Endothelial cell (in vitro differentiated cells): ENCODE measurements at regions not wholly inside any gene's neighbourhood (a gene's known extent, or its start where the extent isn't known, plus 50 kb on each side); places are given as distances from the start of the nearest gene placed in this dataset.

Source experiments
- DNase-seq: peaks from one replicate; pipeline ENCODE4 v3.0.0; 2021; ENCODE audit warnings: low spot score
- H3K27ac Mint-ChIP-seq: one replicate; pipeline ENCODE4 v1.8.0; 2021; ENCODE audit warnings: mixed read lengths, inconsistent platforms; ENCODE audit not compliant: unreplicated experiment
- H3K27me3 Mint-ChIP-seq: one replicate; pipeline ENCODE4 v1.8.0; 2021; ENCODE audit warnings: mild to moderate bottlenecking, moderate library complexity, mixed read lengths, inconsistent platforms; ENCODE audit not compliant: unreplicated experiment
- H3K36me3 Mint-ChIP-seq: one replicate; pipeline ENCODE4 v1.8.0; 2021; ENCODE audit warnings: mild to moderate bottlenecking, low read depth, mixed read lengths, inconsistent platforms; ENCODE audit not compliant: unreplicated experiment
- H3K4me1 Mint-ChIP-seq: one replicate; pipeline ENCODE4 v1.8.0; 2021; ENCODE audit warnings: mild to moderate bottlenecking, mixed read lengths, inconsistent platforms; ENCODE audit not compliant: unreplicated experiment
- H3K4me3 Mint-ChIP-seq: one replicate; pipeline ENCODE4 v1.8.0; 2021; ENCODE audit warnings: mild to moderate bottlenecking, mixed read lengths, inconsistent platforms; ENCODE audit not compliant: unreplicated experiment
- H3K9me3 Mint-ChIP-seq: one replicate; pipeline ENCODE4 v1.8.0; 2021; ENCODE audit warnings: mixed read lengths, inconsistent platforms; ENCODE audit not compliant: unreplicated experiment
- TF ChIP-seq, protein P1 (sequence below): fragments of 200-600 bp; sonication (generic); IDR thresholded peaks from one replicate; pipeline ENCODE4 v1.5.0; 2021; ENCODE audit warnings: antibody characterized with exemption; ENCODE audit not compliant: unreplicated experiment

DNA sequence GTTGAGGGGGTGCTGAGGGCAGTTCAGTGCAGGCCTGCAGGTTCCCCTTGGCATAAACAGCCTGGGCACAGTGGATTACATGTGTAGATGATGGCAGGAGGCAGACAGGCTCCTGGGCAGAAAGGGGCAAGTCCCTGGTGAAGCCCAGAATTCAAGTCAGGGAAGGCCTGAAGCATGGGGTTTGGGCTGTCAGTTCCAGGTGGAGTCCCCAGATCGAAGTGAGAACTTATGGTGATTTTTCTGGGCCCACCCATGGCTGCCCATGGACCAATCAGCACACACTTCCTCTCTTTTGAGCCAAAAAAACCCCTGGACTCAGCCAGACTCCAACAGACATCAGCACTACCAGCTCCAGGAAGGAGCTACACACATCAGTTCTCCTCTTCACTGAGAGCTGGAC, 529.1 kb downstream of the PPARGC1A start:
- H3K36me3 Mint-ChIP-seq, result no peaks in the 10 kb centered on the region
- no peak overlapping the region for H3K4me3 Mint-ChIP-seq
- no peak for DNase-seq
- H3K9me3 Mint-ChIP-seq, result no peaks in the 10 kb centered on the region
- no peaks in the 10 kb centered on the region for H3K27me3 Mint-ChIP-seq
- H3K27ac Mint-ChIP-seq, result no peak overlapping the region
- H3K4me1 Mint-ChIP-seq, result no peaks in the 10 kb centered on the region
- TF ChIP-seq, protein P1, sequence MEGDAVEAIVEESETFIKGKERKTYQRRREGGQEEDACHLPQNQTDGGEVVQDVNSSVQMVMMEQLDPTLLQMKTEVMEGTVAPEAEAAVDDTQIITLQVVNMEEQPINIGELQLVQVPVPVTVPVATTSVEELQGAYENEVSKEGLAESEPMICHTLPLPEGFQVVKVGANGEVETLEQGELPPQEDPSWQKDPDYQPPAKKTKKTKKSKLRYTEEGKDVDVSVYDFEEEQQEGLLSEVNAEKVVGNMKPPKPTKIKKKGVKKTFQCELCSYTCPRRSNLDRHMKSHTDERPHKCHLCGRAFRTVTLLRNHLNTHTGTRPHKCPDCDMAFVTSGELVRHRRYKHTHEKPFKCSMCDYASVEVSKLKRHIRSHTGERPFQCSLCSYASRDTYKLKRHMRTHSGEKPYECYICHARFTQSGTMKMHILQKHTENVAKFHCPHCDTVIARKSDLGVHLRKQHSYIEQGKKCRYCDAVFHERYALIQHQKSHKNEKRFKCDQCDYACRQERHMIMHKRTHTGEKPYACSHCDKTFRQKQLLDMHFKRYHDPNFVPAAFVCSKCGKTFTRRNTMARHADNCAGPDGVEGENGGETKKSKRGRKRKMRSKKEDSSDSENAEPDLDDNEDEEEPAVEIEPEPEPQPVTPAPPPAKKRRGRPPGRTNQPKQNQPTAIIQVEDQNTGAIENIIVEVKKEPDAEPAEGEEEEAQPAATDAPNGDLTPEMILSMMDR, result no peak

DNA sequence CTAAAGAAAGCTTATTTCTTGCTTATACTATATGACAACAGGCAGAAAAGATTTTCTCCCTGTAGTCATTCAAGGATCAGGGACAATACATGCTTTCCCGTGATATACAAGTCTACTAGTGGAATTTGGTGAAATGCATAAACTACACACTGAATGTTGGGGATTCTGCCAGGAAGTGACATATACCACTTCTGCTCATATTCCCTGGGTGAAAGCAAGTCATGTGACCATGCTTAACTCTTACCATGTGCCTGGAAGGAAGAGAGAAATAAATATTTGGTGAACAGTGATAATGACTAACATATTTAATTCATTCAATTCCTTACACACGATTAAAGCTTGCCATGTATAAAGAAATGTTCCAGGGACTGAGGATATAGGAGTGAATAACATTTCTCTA, 534.6 kb downstream of the PPARGC1A start:
- Mint-ChIP-seq H3K36me3 (no peaks in the 10 kb centered on the region), H3K9me3 (no peaks in the 10 kb centered on the region), H3K4me1 (no peaks in the 10 kb centered on the region), H3K4me3 (no peak overlapping the region), H3K27ac (no peak overlapping the region), H3K27me3 (peaks cover 1% of the 10 kb centered on the region)
- TF ChIP-seq, protein P1, result no peak
- DNase-seq, result no peak

DNA sequence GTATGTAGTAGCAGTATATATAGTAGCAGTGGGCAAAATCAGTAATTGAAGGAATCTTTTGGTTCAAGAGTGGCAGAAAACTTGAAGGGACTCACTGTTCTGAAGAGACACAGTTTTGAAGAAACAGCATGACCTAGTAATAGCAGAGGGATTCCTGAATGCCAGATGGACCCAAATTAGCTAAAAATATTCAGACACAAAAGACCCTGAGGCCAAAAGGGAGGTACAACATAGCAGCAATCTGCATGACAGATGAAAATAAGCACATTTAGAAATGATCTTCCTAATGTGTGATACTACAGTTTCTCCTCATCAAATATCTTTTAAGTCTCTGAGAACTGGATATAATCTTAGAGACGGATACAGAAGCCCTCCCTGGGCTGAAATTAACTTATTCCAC, 536.6 kb downstream of the PPARGC1A start:
- H3K9me3 Mint-ChIP-seq, result no peaks in the 10 kb centered on the region
- H3K4me3 Mint-ChIP-seq, result no peak overlapping the region
- TF ChIP-seq, protein P1, result no peak
- H3K4me1 Mint-ChIP-seq, result no peaks in the 10 kb centered on the region
- no peak overlapping the region for H3K27ac Mint-ChIP-seq
- H3K36me3 Mint-ChIP-seq, result no peaks in the 10 kb centered on the region
- no peak for DNase-seq
- H3K27me3 Mint-ChIP-seq, result peaks cover 1% of the 10 kb centered on the region

DNA sequence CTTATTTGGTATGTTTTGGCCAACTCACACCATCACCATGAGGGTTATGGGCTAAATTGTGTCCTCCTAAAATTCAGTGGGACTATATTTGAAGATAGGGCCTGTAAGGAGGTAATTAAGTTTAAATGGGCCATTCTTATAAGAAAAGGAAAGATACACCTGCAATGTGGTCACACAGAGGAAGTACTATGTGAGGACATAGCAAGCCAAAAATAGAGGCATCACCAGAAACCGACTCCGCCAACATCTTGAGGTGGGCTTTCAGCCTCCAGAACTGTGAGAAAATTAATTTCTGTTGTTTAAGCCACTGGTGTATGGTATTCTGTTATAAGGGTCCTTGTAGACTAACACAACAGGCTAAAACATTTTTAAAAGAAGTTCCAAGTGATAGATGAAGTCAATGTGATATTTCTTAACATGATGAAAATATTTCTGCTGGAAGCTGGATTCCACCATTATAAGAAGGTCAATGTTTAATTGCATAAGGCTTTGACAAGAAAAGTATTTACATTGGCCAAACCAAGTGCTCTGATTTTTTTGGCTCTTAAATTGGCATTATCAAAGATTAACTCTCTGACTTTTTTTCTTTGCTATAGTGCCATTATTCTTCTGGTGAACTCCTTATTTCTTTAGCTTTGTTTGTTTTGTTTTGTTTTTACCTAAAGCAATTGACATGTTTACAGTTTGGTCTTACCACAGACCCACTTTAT, 540.9 kb downstream of the PPARGC1A start:
- Mint-ChIP-seq H3K27me3 (peaks cover 1% of the 10 kb centered on the region), H3K4me1 (no peaks in the 10 kb centered on the region), H3K9me3 (no peaks in the 10 kb centered on the region), H3K27ac (no peak overlapping the region), H3K4me3 (no peak overlapping the region), H3K36me3 (no peaks in the 10 kb centered on the region)
- DNase-seq, result no peak
- TF ChIP-seq, protein P1, result no peak

DNA sequence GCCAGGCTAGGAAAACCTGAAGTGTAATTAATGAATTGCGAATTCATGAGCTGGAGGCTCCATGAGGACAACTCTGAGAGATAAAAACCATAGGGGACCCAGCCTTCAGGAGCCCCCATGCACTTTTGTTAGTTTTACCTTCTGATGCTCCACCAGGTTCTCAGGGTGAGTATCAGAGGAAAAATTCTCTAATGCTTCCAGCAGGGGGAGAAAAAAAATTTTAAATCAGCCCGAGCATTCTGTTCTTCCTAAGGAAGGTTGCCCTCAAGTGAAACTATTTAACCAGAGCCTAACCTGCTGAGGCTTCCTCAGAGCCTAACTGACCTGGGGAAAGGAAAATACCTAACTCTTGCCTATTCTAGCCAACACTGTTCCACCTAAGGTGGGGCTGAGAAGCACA, 552.6 kb downstream of the PPARGC1A start:
- no peaks in the 10 kb centered on the region for H3K36me3 Mint-ChIP-seq
- H3K4me3 Mint-ChIP-seq, result no peak overlapping the region
- H3K27ac Mint-ChIP-seq, result no peak overlapping the region
- no peak for DNase-seq
- peaks cover 14% of the 10 kb centered on the region for H3K4me1 Mint-ChIP-seq
- no peaks in the 10 kb centered on the region for H3K9me3 Mint-ChIP-seq
- H3K27me3 Mint-ChIP-seq, result no peaks in the 10 kb centered on the region
- TF ChIP-seq, protein P1, result peak; percentile 62
